ENCODE measurements at regions not wholly inside any gene's neighbourhood (a gene's known extent, or its start where the extent isn't known, plus 50 kb on each side); places are given as distances from the start of the nearest gene placed in this dataset.

DNA sequence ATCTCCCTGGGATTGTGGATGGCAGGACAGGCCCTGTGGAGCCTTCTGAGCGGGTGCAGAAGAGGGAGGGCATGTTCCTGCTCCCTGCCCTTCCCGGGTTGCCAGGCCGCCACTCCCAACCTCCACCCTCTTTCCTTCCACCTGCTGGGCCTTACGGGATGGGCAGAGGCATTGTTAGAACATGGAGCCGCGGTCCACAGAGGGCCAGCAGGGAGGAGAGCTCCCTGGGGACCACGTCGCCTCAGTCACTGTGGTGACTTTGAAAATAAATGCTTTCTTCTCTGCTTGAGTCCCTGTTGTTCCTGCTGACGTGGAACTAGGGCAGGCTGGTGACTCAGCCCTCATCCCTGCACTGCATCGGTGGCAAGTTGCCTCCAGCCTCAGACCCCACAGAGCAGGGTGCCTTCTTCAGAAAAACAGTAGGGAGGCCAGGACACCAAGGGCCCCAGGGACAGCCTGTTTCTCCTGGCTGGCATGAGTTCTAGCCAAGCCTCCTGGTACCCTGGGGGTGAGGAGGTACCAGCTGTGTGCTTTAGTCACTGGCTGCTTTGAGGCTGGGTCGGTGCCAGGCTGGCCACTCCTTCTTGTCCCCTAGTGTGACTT lies 224.9 kb downstream of the SEC14L1 start:
- TF ChIP-seq, protein P1, sequence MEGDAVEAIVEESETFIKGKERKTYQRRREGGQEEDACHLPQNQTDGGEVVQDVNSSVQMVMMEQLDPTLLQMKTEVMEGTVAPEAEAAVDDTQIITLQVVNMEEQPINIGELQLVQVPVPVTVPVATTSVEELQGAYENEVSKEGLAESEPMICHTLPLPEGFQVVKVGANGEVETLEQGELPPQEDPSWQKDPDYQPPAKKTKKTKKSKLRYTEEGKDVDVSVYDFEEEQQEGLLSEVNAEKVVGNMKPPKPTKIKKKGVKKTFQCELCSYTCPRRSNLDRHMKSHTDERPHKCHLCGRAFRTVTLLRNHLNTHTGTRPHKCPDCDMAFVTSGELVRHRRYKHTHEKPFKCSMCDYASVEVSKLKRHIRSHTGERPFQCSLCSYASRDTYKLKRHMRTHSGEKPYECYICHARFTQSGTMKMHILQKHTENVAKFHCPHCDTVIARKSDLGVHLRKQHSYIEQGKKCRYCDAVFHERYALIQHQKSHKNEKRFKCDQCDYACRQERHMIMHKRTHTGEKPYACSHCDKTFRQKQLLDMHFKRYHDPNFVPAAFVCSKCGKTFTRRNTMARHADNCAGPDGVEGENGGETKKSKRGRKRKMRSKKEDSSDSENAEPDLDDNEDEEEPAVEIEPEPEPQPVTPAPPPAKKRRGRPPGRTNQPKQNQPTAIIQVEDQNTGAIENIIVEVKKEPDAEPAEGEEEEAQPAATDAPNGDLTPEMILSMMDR (IDR thresholded peaks at IDR 0.05): no peak
- TF ChIP-seq POLR2A (IDR thresholded peaks at IDR 0.05): no peak
